Right lobe of liver (tissue), 6 donors: ENCODE measurements at regions not wholly inside any gene's neighbourhood (a gene's known extent, or its start where the extent isn't known, plus 50 kb on each side); places are given as distances from the start of the nearest gene placed in this dataset.

Experiments
- ATAC-seq, 4 donors: fragments of 200-7000 bp; cut with Tn5 transposase; one replicate each; pipeline ENCODE4 v1.9.1; 2020; ENCODE audit warnings: mild to moderate bottlenecking in 4 of 4, moderate library complexity in 4 of 4
- DNase-seq, 3 donors: peaks; one replicate each; pipeline ENCODE4 v3.0.0-alpha.2; 2020
- H3K27ac ChIP-seq, 3 donors: fragments of 200-600 bp; one replicate each; pipeline ENCODE4 v1.8.0; 2022
- H3K27me3 ChIP-seq, 2 donors: fragments of 200-600 bp; one replicate each; pipeline ENCODE4 v1.8.0; 2022
- H3K36me3 ChIP-seq, 4 donors: fragments of 200-600 bp; sonication (generic) in 1 of 4; one replicate each; pipeline versions ENCODE4 v1.5.1 to v1.8.0; 2017 to 2022; ENCODE audit warnings: control low read depth in 1 of 4
- H3K4me1 ChIP-seq, 4 donors: fragments of 200-600 bp; sonication (generic) in 1 of 4; one replicate each; pipeline versions ENCODE4 v1.5.1 to v1.8.0; 2017 to 2022; ENCODE audit warnings: control low read depth in 1 of 4
- H3K4me3 ChIP-seq, 3 donors: fragments of 200-600 bp; one replicate each; pipeline ENCODE4 v1.8.0; 2022
- H3K9me3 ChIP-seq, 4 donors: fragments of 200-600 bp; sonication (generic) in 1 of 4; one replicate each; pipeline versions ENCODE4 v1.5.1 to v1.8.0; 2017 to 2022; ENCODE audit warnings: control low read depth in 1 of 4
- POLR2A ChIP-seq: fragments of 450-650 bp; IDR thresholded peaks from one replicate; pipeline ENCODE4 v1.6.1; 2017; ENCODE audit warnings: antibody characterized with exemption, mild to moderate bottlenecking
- WGBS: methylation state at CpG from one replicate; pipeline ENCODE4 v1.1.6; 2018; ENCODE audit warnings: low coverage, low lambda C conversion rate; ENCODE audit not compliant: insufficient coverage; ENCODE audit errors: missing lambda C conversion rate; 5-methylcytosine and 5-hydroxymethylcytosine counted together
- intact Hi-C, 2 donors: fragments of 100-400 bp; cut with DNase I; formaldehyde crosslinking; loops; one replicate each; pipeline versions ENCODE4 v1.11.2 to v1.14.1; 2022
- TF ChIP-seq, protein P1 (sequence below), 4 donors: fragments of 200-600 bp in 3 of 4; fragments of 450-650 bp in 1 of 4; IDR thresholded peaks; one replicate each; pipeline versions ENCODE4 v1.5.1 to v1.8.0; 2016 to 2022; ENCODE audit warnings: antibody characterized with exemption in 4 of 4, mild to moderate bottlenecking in 2 of 4
- donor health status: DM: no; HTN: yes; CAD: no.
- donor health status: DM: no; HTN: no; CAD: no.
- donor health status: DM: no; HTN: no; CAD: no.
- donor health status: DM: no; HTN: yes; CAD: no.
- donor health status: DM: no; HTN: yes; CAD: no.

DNA sequence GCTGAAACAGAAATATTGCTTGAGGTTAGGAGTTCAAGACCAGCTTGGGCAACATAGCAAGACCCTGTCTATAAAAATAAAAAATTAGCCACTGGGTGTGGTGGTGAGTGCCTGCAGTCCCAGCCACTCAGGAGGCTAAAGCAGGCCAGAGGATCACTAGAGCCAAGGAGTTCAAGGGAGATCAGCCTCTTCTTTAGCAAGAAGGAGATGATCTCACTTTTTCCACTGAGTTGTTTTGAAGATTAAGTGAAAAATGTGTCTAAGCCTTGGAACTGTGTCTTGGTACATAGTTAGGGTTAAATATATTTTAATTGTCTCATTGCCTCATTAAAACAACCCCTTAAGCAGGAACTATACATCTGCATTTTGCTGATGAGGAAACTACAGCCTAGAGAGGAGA is 279.0 kb upstream of the ZFP64 start:
- no peak for DNase-seq
- no peak overlapping the region for H3K4me3 ChIP-seq
- no peaks in the 10 kb centered on the region for H3K9me3 ChIP-seq
- H3K4me1 ChIP-seq: peaks cover 0 to under 1% (median 0%) of the 10 kb centered on the region in 4 donors
- no peak for ATAC-seq
- no peaks in the 10 kb centered on the region for H3K27me3 ChIP-seq
- no peaks in the 10 kb centered on the region for H3K36me3 ChIP-seq
- TF ChIP-seq POLR2A: no peak
- TF ChIP-seq, protein P1, sequence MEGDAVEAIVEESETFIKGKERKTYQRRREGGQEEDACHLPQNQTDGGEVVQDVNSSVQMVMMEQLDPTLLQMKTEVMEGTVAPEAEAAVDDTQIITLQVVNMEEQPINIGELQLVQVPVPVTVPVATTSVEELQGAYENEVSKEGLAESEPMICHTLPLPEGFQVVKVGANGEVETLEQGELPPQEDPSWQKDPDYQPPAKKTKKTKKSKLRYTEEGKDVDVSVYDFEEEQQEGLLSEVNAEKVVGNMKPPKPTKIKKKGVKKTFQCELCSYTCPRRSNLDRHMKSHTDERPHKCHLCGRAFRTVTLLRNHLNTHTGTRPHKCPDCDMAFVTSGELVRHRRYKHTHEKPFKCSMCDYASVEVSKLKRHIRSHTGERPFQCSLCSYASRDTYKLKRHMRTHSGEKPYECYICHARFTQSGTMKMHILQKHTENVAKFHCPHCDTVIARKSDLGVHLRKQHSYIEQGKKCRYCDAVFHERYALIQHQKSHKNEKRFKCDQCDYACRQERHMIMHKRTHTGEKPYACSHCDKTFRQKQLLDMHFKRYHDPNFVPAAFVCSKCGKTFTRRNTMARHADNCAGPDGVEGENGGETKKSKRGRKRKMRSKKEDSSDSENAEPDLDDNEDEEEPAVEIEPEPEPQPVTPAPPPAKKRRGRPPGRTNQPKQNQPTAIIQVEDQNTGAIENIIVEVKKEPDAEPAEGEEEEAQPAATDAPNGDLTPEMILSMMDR (IDR thresholded peaks at IDR 0.05): no peak
- intact Hi-C loops: no loop called here
- H3K27ac ChIP-seq: no peak overlapping the region

DNA sequence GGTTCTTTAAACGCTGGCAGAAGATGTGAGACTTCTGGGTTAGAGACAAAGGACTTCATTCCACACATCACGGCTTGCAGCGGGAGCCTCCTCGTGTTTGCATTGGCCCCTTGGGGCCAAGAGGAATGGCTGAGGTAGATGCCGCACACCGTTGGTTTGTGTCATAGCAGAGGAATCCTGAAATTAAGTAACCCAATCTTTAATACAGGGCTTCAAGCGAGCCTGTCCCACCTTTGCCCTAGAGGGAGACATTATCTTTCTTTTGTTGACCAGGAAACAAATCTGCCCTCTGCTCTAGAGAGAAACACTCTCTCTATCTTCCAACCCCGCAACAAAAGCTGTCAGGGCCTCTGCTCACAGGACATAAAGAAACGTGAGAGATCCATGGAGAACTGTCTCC is 277.5 kb upstream of the ZFP64 start:
- TF ChIP-seq, protein P1 (IDR thresholded peaks at IDR 0.05): peak in 2 of 4 donors; percentile 21 to 39
- no peak for TF ChIP-seq POLR2A
- whole genome bisulfite sequencing: 41% methylated on average over 4 of the region's 9 CpGs
- no peak overlapping the region for H3K27ac ChIP-seq

DNA sequence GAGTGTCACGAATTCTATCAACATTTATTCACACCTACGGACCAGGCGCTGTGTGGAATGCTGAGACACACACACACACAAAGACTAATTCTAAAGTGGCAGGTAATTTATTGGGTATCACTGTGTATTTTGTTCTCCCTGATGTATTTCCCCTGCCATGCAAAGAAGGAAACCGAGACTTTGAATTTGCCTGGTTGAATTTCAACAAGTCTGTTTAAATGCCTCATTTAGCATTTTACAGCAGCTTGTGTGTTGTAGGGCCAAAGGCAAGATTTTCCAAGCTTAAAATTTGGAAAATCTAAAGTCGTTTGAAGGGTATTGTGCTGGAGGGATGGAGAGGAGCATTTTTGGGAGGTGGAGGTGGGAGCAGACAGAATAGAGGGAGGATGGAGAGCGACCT is 274.4 kb upstream of the ZFP64 start:
- WGBS: 73% methylated on average over 6 of the region's 6 CpGs

More for the DNA sequence above, 277.5 kb upstream of the ZFP64 start:
- H3K36me3 ChIP-seq: no peaks in the 10 kb centered on the region
- no peaks in the 10 kb centered on the region for H3K27me3 ChIP-seq
- DNase-seq: no peak
- no peaks in the 10 kb centered on the region for H3K4me1 ChIP-seq
- H3K4me3 ChIP-seq: no peak overlapping the region
- intact Hi-C loops: no loop called here
- no peaks in the 10 kb centered on the region for H3K9me3 ChIP-seq
- ATAC-seq: peak; percentile 56 to 96 (median 82)

DNA sequence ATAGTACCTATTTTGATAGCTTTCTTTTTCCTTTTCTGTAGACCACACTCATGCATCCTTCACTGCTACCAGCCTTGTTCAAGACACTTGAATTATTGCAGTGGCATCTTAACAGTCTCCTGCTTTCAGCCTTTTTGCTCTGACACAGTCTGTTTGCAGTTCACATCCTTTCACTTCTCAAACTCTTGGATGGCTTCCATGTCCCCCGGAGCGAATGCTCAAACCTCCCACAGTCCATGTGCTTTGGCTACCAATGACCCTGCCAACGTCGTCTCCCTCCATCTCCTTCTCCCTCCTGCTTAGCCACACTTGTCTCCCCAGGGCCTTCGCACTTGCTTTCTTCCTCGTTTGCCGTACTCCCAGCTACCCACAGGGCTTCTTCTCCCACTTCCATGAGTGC is 270.0 kb upstream of the ZFP64 start:
- no peaks in the 10 kb centered on the region for H3K27me3 ChIP-seq
- WGBS: 67% methylated on average over 7 of the region's 7 CpGs
- no peak for ATAC-seq

More for the DNA sequence above, 274.4 kb upstream of the ZFP64 start:
- no peaks in the 10 kb centered on the region for H3K9me3 ChIP-seq
- no peak overlapping the region for H3K27ac ChIP-seq
- ATAC-seq (no peak), DNase-seq (no peak)
- H3K4me3 ChIP-seq: no peak overlapping the region
- intact Hi-C loops: no loop called here
- no peak for TF ChIP-seq POLR2A
- TF ChIP-seq, protein P1 (IDR thresholded peaks at IDR 0.05): no peak
- no peaks in the 10 kb centered on the region for H3K36me3 ChIP-seq
- H3K4me1 ChIP-seq: no peaks in the 10 kb centered on the region
- H3K27me3 ChIP-seq: no peaks in the 10 kb centered on the region

More for the DNA sequence above, 270.0 kb upstream of the ZFP64 start:
- Histone ChIP-seq H3K4me3 (no peak overlapping the region), H3K9me3 (no peaks in the 10 kb centered on the region), H3K27ac (no peak overlapping the region), H3K4me1 (no peaks in the 10 kb centered on the region), H3K36me3 (no peaks in the 10 kb centered on the region)
- TF ChIP-seq, protein P1 (IDR thresholded peaks at IDR 0.05): no peak
- TF ChIP-seq POLR2A: no peak
- DNase-seq: no peak
- intact Hi-C loops: no loop called here
